ENCODE measurements at regions not wholly inside any gene's neighbourhood (a gene's known extent, or its start where the extent isn't known, plus 50 kb on each side); places are given as distances from the start of the nearest gene placed in this dataset.

- TF ChIP-seq CTCF (IDR thresholded peaks at IDR 0.05) (no peak), POLR2A (IDR thresholded peaks at IDR 0.05) (no peak)
Measured at GRCh38 chr9:85347541-85347940, 394.2 kb downstream of the AGTPBP1 start.
